ENCODE measurements at regions not wholly inside any gene's neighbourhood (a gene's known extent, or its start where the extent isn't known, plus 50 kb on each side); places are given as distances from the start of the nearest gene placed in this dataset.

GRCh38 chr17:73998249-73998648 lies 205.2 kb upstream of the RPL38 start:
- Histone ChIP-seq H3K9me3 (no peaks in the 10 kb centered on the region), H3K4me3 (no peak overlapping the region), H3K36me3 (no peaks in the 10 kb centered on the region), H3K27ac (no peak overlapping the region), H3K27me3 (peaks cover 76% of the 10 kb centered on the region), H3K4me1 (no peaks in the 10 kb centered on the region)
- TF ChIP-seq CTCF (IDR thresholded peaks at IDR 0.05): no peak
- no peak for TF ChIP-seq POLR2AphosphoS5 (IDR thresholded peaks at IDR 0.05)
- ATAC-seq: no peak
- WGBS, 2 donors (ENCODE audit: low coverage in 1 of 2): 13 to 16% methylated on average over 4 of the region's 4 CpGs

- Histone ChIP-seq H3K27ac (no peak overlapping the region), H3K36me3 (no peaks in the 10 kb centered on the region), H3K9me3 (no peaks in the 10 kb centered on the region), H3K27me3 (peaks cover 78% of the 10 kb centered on the region), H3K4me1 (no peaks in the 10 kb centered on the region), H3K4me3 (no peak overlapping the region)
- 22 to 30% methylated on average over 17 of the region's 23 CpGs for WGBS, 2 donors (ENCODE audit: low coverage in 1 of 2)
- peak in 3 of 4 experiments; percentile 32 to 62 (median 37) for TF ChIP-seq CTCF (IDR thresholded peaks at IDR 0.05)
- TF ChIP-seq EP300 (IDR thresholded peaks at IDR 0.05): no peak
- ATAC-seq: no peak
Measured at GRCh38 chr17:73998653-73999645, 204.5 kb upstream of the RPL38 start.

GRCh38 chr17:74001145-74001544 lies 202.3 kb upstream of the RPL38 start:
- no peak overlapping the region for H3K4me3 ChIP-seq
- TF ChIP-seq POLR2AphosphoS5 (IDR thresholded peaks at IDR 0.05): no peak
- TF ChIP-seq CTCF (IDR thresholded peaks at IDR 0.05): no peak
- no peak for TF ChIP-seq EP300 (IDR thresholded peaks at IDR 0.05)
- TF ChIP-seq POLR2A (IDR thresholded peaks at IDR 0.05): no peak
- H3K27me3 ChIP-seq: peaks cover 82% of the 10 kb centered on the region
- no peak overlapping the region for H3K27ac ChIP-seq
- no peaks in the 10 kb centered on the region for H3K36me3 ChIP-seq
- H3K9me3 ChIP-seq: no peaks in the 10 kb centered on the region
- no peaks in the 10 kb centered on the region for H3K4me1 ChIP-seq
- WGBS, 2 donors (ENCODE audit: low coverage in 1 of 2): 72 to 73% methylated on average over 4 to 5 of the region's 5 CpGs
- ATAC-seq: no peak

GRCh38 chr17:74002241-74002640 lies 201.2 kb upstream of the RPL38 start:
- Histone ChIP-seq H3K9me3 (no peaks in the 10 kb centered on the region), H3K27ac (no peak overlapping the region), H3K27me3 (peaks cover 85% of the 10 kb centered on the region), H3K4me3 (no peak overlapping the region), H3K36me3 (no peaks in the 10 kb centered on the region), H3K4me1 (no peaks in the 10 kb centered on the region)
- WGBS, 2 donors (ENCODE audit: low coverage in 1 of 2): 91 to 100% methylated on average over 1 to 5 of the region's 5 CpGs
- no peak for TF ChIP-seq POLR2AphosphoS5 (IDR thresholded peaks at IDR 0.05)
- TF ChIP-seq CTCF (IDR thresholded peaks at IDR 0.05): no peak
- TF ChIP-seq EP300 (IDR thresholded peaks at IDR 0.05): no peak
- no peak for TF ChIP-seq POLR2A (IDR thresholded peaks at IDR 0.05)
- no peak for ATAC-seq

- TF ChIP-seq POLR2A (IDR thresholded peaks at IDR 0.05): no peak
- no peak for TF ChIP-seq POLR2AphosphoS5 (IDR thresholded peaks at IDR 0.05)
- TF ChIP-seq EP300 (IDR thresholded peaks at IDR 0.05): no peak
- TF ChIP-seq CTCF (IDR thresholded peaks at IDR 0.05): no peak
- Histone ChIP-seq H3K36me3 (no peaks in the 10 kb centered on the region), H3K4me3 (no peak overlapping the region), H3K4me1 (no peaks in the 10 kb centered on the region), H3K9me3 (no peaks in the 10 kb centered on the region), H3K27me3 (peaks cover 88% of the 10 kb centered on the region), H3K27ac (no peak overlapping the region)
- no peak for ATAC-seq
- 62 to 74% methylated on average over 6 to 7 of the region's 7 CpGs for WGBS, 2 donors (ENCODE audit: low coverage in 1 of 2)
Measured at GRCh38 chr17:74004056-74004455, 199.4 kb upstream of the RPL38 start.
